Naive thymus-derived CD4-positive, alpha-beta T cell (primary cell): ENCODE measurements at regions not wholly inside any gene's neighbourhood (a gene's known extent, or its start where the extent isn't known, plus 50 kb on each side); places are given as distances from the start of the nearest gene placed in this dataset.

ENCODE experiments used
- ATAC-seq: fragments of 150-1000 bp; cut with Tn5 transposase; 2 replicates; pipeline ENCODE4 v1.10.0; 2021; ENCODE audit warnings: mild to moderate bottlenecking, moderate library complexity
- CTCF ChIA-PET: fragments of 350-600 bp; sonication (Branson Sonifier 250); formaldehyde crosslinking; loops from one replicate; lab custom pipeline; 2021; ENCODE audit warnings: antibody characterized with exemption; lab: Charles Lee
- POLR2A ChIA-PET: fragments of 350-600 bp; sonication (Branson Sonifier 250); formaldehyde crosslinking; loops from one replicate; lab custom pipeline; 2021; ENCODE audit warnings: antibody characterized with exemption, inconsistent platforms; lab: Charles Lee
- DNase-seq, 9 donors: peaks; one replicate each; pipeline versions ENCODE4 v3.0.0 to v3.0.0-alpha.2; 2020 to 2022; ENCODE audit warnings: mixed read lengths in 1 of 9
- H3K27ac ChIP-seq: one replicate; pipeline ENCODE4 v1.7.0; 2013; ENCODE audit warnings: mild to moderate bottlenecking, low read depth, low read length, moderate library complexity
- H3K27me3 ChIP-seq, 2 donors: one replicate each; pipeline ENCODE4 v1.7.0; 2013; ENCODE audit warnings: low read length in 2 of 2, mild to moderate bottlenecking in 2 of 2, moderate library complexity in 2 of 2; ENCODE audit not compliant: control insufficient read depth in 2 of 2, insufficient read depth in 2 of 2
- H3K36me3 ChIP-seq, 3 experiments: 1 replicate in 2 of 3; 2 replicates in 1 of 3; pipeline ENCODE4 v1.7.0; 2013; ENCODE audit warnings: low read length in 3 of 3, mild to moderate bottlenecking in 3 of 3, moderate library complexity in 1 of 3; ENCODE audit not compliant: insufficient read depth in 3 of 3, control insufficient read depth in 2 of 3
- H3K4me1 ChIP-seq, 2 donors: one replicate each; pipeline ENCODE4 v1.7.0; 2013; ENCODE audit warnings: low read length in 2 of 2, mild to moderate bottlenecking in 2 of 2, moderate library complexity in 1 of 2; ENCODE audit not compliant: control insufficient read depth in 2 of 2, insufficient read depth in 2 of 2
- H3K4me3 ChIP-seq: 2 replicates; pipeline ENCODE4 v1.7.0; 2013; ENCODE audit warnings: mild to moderate bottlenecking, low read length
- H3K9me3 ChIP-seq, 3 experiments: 1 replicate in 2 of 3; 2 replicates in 1 of 3; pipeline ENCODE4 v1.7.0; 2013; ENCODE audit warnings: low read length in 3 of 3; ENCODE audit not compliant: control insufficient read depth in 2 of 3
- H3K27ac Mint-ChIP-seq, 9 donors: one replicate each; pipeline ENCODE4 v1.8.0; 2020 to 2022; ENCODE audit warnings: mixed read lengths in 9 of 9, mild to moderate bottlenecking in 8 of 9, moderate library complexity in 5 of 9, inconsistent platforms in 2 of 9
- H3K27me3 Mint-ChIP-seq, 5 donors: one replicate each; pipeline ENCODE4 v1.8.0; 2021 to 2022; ENCODE audit warnings: mixed read lengths in 5 of 5, mild to moderate bottlenecking in 1 of 5
- H3K36me3 Mint-ChIP-seq, 5 donors: one replicate each; pipeline ENCODE4 v1.8.0; 2020 to 2022; ENCODE audit warnings: mixed read lengths in 5 of 5, mild to moderate bottlenecking in 3 of 5, inconsistent platforms in 1 of 5
- H3K4me1 Mint-ChIP-seq, 7 donors: one replicate each; pipeline ENCODE4 v1.8.0; 2020 to 2022; ENCODE audit warnings: mixed read lengths in 7 of 7, mild to moderate bottlenecking in 3 of 7, inconsistent platforms in 1 of 7
- H3K4me3 Mint-ChIP-seq, 10 donors: one replicate each; pipeline ENCODE4 v1.8.0; 2020 to 2022; ENCODE audit warnings: mild to moderate bottlenecking in 10 of 10, mixed read lengths in 10 of 10, moderate library complexity in 6 of 10, inconsistent platforms in 2 of 10
- H3K9me3 Mint-ChIP-seq, 11 donors: one replicate each; pipeline ENCODE4 v1.8.0; 2020 to 2022; ENCODE audit warnings: mixed read lengths in 11 of 11, mild to moderate bottlenecking in 4 of 11, inconsistent platforms in 1 of 11, moderate library complexity in 1 of 11
- intact Hi-C, 2 donors: fragments of 100-400 bp; cut with micrococcal nuclease; formaldehyde crosslinking; loops; one replicate each; pipeline ENCODE4 v1.15.1; 2023

DNA sequence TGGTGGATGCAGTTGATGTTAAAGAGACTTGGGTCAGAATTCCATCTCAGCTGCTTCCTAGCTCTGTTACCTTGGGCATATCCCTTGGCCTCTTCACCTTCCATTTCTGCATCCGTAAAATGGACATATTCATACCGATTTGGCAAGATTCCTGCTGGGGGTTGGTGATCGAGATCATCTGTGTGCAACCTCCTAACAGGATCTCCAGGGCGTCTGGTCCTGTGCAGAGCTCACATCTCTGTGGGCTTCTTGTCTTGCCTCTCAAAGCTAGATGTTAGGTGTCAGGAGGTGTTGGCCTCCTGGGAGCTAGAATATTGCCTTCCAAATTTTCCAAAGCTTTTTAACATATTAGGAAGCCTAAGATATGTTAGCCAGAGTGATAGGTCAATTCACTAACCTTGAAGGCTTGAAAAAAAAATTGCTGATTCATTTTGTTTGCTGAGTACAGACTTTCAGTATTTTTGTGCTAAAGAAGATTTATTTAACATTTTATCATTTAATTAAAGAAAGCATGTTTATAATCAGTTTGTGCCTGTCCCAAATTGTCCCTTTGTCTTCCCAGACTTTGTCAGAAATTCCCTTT is 69.7 kb upstream of the ZNF516 start:
- Mint-ChIP-seq H3K4me3 (peak overlapping the region in 3 of 10 donors; percentile 26 to 47 (median 41)), H3K9me3 (peaks cover 0 to 2% (median 0%) of the 10 kb centered on the region in 11 donors), H3K27me3 (peaks cover 10 to 45% (median 16%) of the 10 kb centered on the region in 5 donors), H3K27ac (no peak overlapping the region), H3K4me1 (peaks cover 0 to 11% (median 5%) of the 10 kb centered on the region in 7 donors), H3K36me3 (peaks cover 0 to 6% (median 0%) of the 10 kb centered on the region in 5 donors)
- Histone ChIP-seq H3K27ac (no peak overlapping the region), H3K4me3 (no peak overlapping the region), H3K27me3 (no peaks in the 10 kb centered on the region), H3K36me3 (no peaks in the 10 kb centered on the region), H3K4me1 (no peaks in the 10 kb centered on the region), H3K9me3 (no peaks in the 10 kb centered on the region)
- DNase-seq (no peak), ATAC-seq (no peak)
- ChIA-PET CTCF (no interaction called here), POLR2A (no interaction called here)
- intact Hi-C loops = no loop called here

DNA sequence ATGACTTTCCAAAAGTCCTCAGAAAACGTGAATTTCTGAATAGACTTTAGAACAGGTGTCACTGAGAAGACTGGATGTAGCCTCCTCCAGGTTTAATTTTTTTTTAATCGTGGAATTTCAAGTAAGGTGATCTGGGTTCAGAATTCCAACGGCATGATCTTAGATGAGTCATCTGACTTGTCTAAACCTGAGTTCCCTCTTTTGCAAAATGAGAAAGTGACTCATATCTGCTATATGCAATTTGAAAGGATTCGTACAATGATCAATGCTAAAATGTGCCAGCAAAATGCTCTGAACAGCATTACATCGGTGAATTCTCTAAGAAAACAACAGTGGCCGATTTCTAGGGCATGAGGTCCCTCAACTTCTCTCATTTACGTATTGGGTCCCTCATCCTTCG is 69.1 kb upstream of the ZNF516 start:
- H3K27me3 ChIP-seq = no peaks in the 10 kb centered on the region
- ATAC-seq (peak; percentile 34), DNase-seq (no peak)
- Mint-ChIP-seq H3K27ac (no peak overlapping the region), H3K9me3 (peaks cover 0 to 2% (median 0%) of the 10 kb centered on the region in 11 donors), H3K4me1 (peaks cover 0 to 11% (median 5%) of the 10 kb centered on the region in 7 donors), H3K4me3 (no peak overlapping the region), H3K36me3 (peaks cover 0 to 6% (median 0%) of the 10 kb centered on the region in 5 donors), H3K27me3 (peaks cover 10 to 50% (median 20%) of the 10 kb centered on the region in 5 donors)
- no peaks in the 10 kb centered on the region for H3K9me3 ChIP-seq
- intact Hi-C loops = no loop called here
- POLR2A ChIA-PET = no interaction called here
- CTCF ChIA-PET = no interaction called here
- no peak overlapping the region for H3K4me3 ChIP-seq
- no peaks in the 10 kb centered on the region for H3K4me1 ChIP-seq
- no peak overlapping the region for H3K27ac ChIP-seq
- H3K36me3 ChIP-seq = no peaks in the 10 kb centered on the region

DNA sequence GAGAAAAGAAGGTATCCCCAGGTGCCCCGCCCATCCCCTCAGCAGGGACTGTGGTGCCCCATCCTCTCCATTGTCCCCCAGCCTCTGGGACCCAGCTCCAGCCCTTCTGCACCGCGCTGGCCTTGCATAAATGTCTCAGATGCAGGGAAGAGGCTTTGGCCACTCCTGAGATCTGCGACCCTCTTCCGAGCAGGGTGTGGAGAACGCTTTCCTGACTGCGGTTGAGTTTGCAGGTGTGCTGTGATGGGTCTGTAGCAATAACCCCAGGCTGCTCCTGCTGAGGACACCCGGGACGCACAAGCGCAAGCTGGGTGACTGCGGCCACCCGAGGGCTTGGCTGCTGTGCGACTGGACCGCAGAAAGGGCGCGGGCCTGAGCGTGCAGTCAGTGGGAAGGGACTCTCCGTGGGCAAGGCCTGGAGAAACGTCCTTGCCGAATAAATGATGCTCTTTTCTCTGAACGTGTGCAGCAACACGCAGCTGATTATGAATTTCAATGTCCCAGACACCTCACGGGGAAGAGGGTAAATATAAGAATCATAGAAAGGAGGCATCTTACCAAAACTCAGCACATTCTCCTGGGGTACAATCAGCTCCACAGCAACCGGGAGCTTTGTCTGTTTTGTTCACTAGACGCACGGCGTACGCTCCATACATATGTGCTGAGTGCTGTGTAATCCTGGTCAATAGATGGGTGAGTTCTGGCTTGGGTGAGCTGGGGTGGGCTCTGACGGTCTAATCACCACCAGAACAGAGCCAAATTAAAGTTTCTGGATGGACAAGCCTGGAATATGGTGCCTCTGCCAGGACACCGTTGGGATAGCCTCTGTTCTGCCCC is 67.5 kb upstream of the ZNF516 start:
- Mint-ChIP-seq H3K36me3 (peaks cover 0 to 6% (median 0%) of the 10 kb centered on the region in 5 donors), H3K27me3 (peaks cover 10 to 44% (median 20%) of the 10 kb centered on the region in 5 donors), H3K9me3 (peaks cover 0 to 2% (median 0%) of the 10 kb centered on the region in 11 donors), H3K4me3 (no peak overlapping the region), H3K27ac (no peak overlapping the region), H3K4me1 (peaks cover 0 to 11% (median 5%) of the 10 kb centered on the region in 7 donors)
- ChIA-PET POLR2A (interaction anchor here (0.6 kb wide), 1 partner anchor 520 kb away, joined by 3 read pairs; no protein-coding TSS in a partner anchor), CTCF (no interaction called here)
- no peaks in the 10 kb centered on the region for H3K27me3 ChIP-seq
- no peaks in the 10 kb centered on the region for H3K36me3 ChIP-seq
- H3K9me3 ChIP-seq = no peaks in the 10 kb centered on the region
- no peaks in the 10 kb centered on the region for H3K4me1 ChIP-seq
- ATAC-seq (no peak), DNase-seq (no peak)
- H3K27ac ChIP-seq = no peak overlapping the region
- intact Hi-C loops = no loop called here
- no peak overlapping the region for H3K4me3 ChIP-seq

DNA sequence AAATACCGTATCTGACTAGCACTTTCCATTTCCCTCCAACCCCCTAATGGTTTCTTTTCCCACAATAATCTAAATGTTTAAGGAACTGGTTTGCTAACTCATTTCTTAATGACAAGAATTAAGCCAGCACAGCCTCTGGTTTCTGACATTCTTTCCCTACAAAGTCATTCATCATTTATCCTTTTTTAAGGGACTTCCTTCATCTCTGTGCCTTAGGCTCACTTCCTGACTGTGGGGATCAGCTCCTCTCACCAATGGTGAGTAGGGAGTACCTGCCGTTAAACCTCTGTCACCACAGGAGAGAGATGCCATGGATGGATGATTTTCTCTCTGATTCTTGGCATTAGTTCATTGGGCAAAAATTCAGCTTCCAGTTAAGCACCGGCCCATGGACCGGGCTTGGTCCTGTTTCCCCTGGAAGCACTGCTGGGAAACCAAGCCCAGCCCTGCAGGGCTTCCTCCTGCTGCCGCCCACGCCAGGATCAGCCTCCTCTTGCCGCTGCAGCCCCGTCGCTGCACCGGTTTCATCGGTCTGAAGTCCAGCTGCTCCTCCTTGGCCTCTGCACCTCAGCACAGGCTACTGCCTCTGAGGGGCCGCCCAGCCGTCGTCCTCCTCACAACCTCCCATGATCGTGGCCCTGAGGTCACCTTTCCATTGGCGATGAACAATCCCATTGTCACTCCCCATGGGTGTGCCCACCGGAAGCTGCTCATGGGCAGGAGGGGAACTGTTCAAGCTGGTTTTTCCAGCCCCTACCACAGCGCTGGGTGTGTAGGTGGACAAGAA is 64.0 kb upstream of the ZNF516 start:
- Histone ChIP-seq H3K4me3 (no peak overlapping the region), H3K4me1 (no peaks in the 10 kb centered on the region), H3K27me3 (no peaks in the 10 kb centered on the region), H3K27ac (no peak overlapping the region), H3K9me3 (no peaks in the 10 kb centered on the region), H3K36me3 (no peaks in the 10 kb centered on the region)
- peaks cover 0 to 27% (median 10%) of the 10 kb centered on the region in 5 donors for H3K27me3 Mint-ChIP-seq
- ATAC-seq (no peak), DNase-seq (no peak)
- CTCF ChIA-PET = no interaction called here
- no peak overlapping the region for H3K27ac Mint-ChIP-seq
- H3K4me1 Mint-ChIP-seq = peaks cover 0 to 2% (median 0%) of the 10 kb centered on the region in 7 donors
- intact Hi-C loops = no loop called here
- H3K9me3 Mint-ChIP-seq = no peaks in the 10 kb centered on the region
- H3K36me3 Mint-ChIP-seq = no peaks in the 10 kb centered on the region
- POLR2A ChIA-PET = no interaction called here
- H3K4me3 Mint-ChIP-seq = no peak overlapping the region

DNA sequence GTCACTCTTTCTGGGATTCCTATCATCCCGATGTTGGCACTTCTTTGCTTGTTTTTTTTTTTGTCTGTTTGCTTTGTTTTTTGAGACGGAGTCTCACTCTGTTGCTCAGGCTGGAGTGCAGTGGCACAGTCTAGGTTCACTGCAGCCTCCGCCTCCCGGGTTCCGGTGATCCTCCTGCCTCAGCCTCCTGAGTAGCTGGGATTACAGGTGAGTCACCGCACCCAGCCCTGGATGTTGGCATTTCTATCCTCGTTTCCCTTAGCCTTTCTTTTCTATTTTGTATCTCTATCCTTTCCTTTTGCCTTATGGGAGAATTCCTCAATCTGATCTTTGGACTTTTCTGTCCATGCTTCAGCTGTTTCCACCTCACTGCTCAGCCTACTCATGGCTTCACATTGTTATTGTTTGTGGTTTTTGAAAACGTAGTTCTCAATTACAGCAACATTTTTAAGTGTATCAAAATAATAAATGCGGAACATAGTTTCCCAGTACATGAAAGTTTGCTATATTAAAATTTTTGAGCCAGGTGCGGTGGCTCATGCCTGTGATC is 62.1 kb upstream of the ZNF516 start:
- H3K27ac ChIP-seq = no peak overlapping the region
- H3K27ac Mint-ChIP-seq = no peak overlapping the region
- H3K27me3 Mint-ChIP-seq = peaks cover 7 to 20% (median 10%) of the 10 kb centered on the region in 5 donors
- ChIA-PET CTCF (no interaction called here), POLR2A (no interaction called here)
- DNase-seq (no peak), ATAC-seq (no peak)
- no peaks in the 10 kb centered on the region for H3K36me3 Mint-ChIP-seq
- H3K4me1 Mint-ChIP-seq = peaks cover 0 to 2% (median 0%) of the 10 kb centered on the region in 7 donors
- no peaks in the 10 kb centered on the region for H3K27me3 ChIP-seq
- H3K9me3 ChIP-seq = no peaks in the 10 kb centered on the region
- intact Hi-C loops = no loop called here
- no peak overlapping the region for H3K4me3 ChIP-seq
- H3K9me3 Mint-ChIP-seq = no peaks in the 10 kb centered on the region
- no peaks in the 10 kb centered on the region for H3K36me3 ChIP-seq
- no peak overlapping the region for H3K4me3 Mint-ChIP-seq
- H3K4me1 ChIP-seq = no peaks in the 10 kb centered on the region

DNA sequence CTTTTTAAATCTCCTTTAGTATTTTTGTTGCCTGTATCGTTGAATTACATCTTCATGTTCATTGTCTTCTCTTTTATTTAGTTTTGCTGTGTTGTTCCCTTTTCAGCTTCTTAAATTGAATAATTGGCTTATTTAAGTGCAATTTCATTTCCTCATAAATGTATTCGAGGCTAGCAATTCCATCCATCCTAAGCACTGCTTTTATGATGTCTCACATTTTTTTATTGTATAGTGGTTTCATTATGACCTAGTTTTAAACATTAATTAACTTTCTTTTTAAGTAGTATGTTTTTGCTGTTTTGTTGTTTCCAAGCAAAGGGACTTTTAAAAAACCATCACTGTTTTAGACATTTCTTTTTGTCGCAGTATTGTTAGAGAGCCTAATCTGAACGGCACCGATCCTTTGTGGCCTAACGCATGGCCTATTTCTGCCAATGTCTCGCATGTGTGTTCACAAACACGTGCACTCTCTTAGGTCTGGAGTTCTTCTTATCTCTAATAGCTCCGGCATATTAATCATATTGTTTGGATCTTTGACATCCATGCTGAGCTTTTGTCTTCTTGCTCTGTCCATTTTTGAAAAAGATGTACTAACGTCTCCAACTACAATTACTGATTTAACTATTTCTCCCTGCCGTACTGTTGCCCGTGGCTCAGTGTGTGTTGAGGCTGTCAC is 59.6 kb upstream of the ZNF516 start:
- no peaks in the 10 kb centered on the region for H3K4me1 ChIP-seq
- H3K9me3 ChIP-seq = no peaks in the 10 kb centered on the region
- ATAC-seq (no peak), DNase-seq (no peak)
- H3K27ac Mint-ChIP-seq = peak overlapping the region in 1 of 9 donors; percentile 21
- H3K4me3 ChIP-seq = no peak overlapping the region
- POLR2A ChIA-PET = no interaction called here
- H3K27me3 Mint-ChIP-seq = peaks cover 0 to 10% (median 7%) of the 10 kb centered on the region in 5 donors
- no peaks in the 10 kb centered on the region for H3K9me3 Mint-ChIP-seq
- peaks cover 0 to under 1% (median 0%) of the 10 kb centered on the region in 5 donors for H3K36me3 Mint-ChIP-seq
- H3K27ac ChIP-seq = no peak overlapping the region
- intact Hi-C loops = no loop called here
- H3K27me3 ChIP-seq = no peaks in the 10 kb centered on the region
- H3K4me1 Mint-ChIP-seq = peaks cover 0 to 2% (median 0%) of the 10 kb centered on the region in 7 donors
- H3K4me3 Mint-ChIP-seq = no peak overlapping the region
- no peaks in the 10 kb centered on the region for H3K36me3 ChIP-seq
- CTCF ChIA-PET = no interaction called here
